Erythroblast (primary cell): ENCODE measurements at regions not wholly inside any gene's neighbourhood (a gene's known extent, or its start where the extent isn't known, plus 50 kb on each side); places are given as distances from the start of the nearest gene placed in this dataset.

Experiments
- GATA1 ChIP-seq: IDR thresholded peaks from 2 replicates; pipeline ENCODE4 v1.6.1; 2011; ENCODE audit warnings: low read depth, mild to moderate bottlenecking, control low read depth, low read length, moderate library complexity
- POLR2A ChIP-seq: IDR thresholded peaks from 2 replicates; pipeline ENCODE4 v1.6.1; 2011; ENCODE audit warnings: mild to moderate bottlenecking, low read length

- TF ChIP-seq POLR2A (no peak), GATA1 (no peak)
These were observed 79.3 kb upstream of the TOP1 start for GRCh38 chr20:40949346-40949745.
